HL-60 (cell line): ENCODE measurements at regions not wholly inside any gene's neighbourhood (a gene's known extent, or its start where the extent isn't known, plus 50 kb on each side); places are given as distances from the start of the nearest gene placed in this dataset.

Experiments
- GABPA ChIP-seq: IDR thresholded peaks from 2 replicates; pipeline ENCODE4 v1.6.1; 2012; ENCODE audit warnings: low read depth
- POLR2AphosphoS5 ChIP-seq: IDR thresholded peaks from 2 replicates; pipeline ENCODE4 v1.6.1; 2012; ENCODE audit warnings: low read depth
- SPI1 ChIP-seq: IDR thresholded peaks from 2 replicates; pipeline ENCODE4 v1.6.1; 2012; ENCODE audit warnings: low read depth, mild to moderate bottlenecking, borderline replicate concordance
- TF ChIP-seq, protein P1 (sequence below): IDR thresholded peaks from one replicate; pipeline ENCODE4 v1.5.1; 2011; ENCODE audit warnings: low read length, control low read depth, inconsistent platforms; ENCODE audit not compliant: insufficient read depth
- TF ChIP-seq, protein P2 (sequence below): IDR thresholded peaks from 2 replicates; pipeline ENCODE4 v1.6.1; 2012; ENCODE audit warnings: low read depth; ENCODE audit not compliant: insufficient replicate concordance

DNA sequence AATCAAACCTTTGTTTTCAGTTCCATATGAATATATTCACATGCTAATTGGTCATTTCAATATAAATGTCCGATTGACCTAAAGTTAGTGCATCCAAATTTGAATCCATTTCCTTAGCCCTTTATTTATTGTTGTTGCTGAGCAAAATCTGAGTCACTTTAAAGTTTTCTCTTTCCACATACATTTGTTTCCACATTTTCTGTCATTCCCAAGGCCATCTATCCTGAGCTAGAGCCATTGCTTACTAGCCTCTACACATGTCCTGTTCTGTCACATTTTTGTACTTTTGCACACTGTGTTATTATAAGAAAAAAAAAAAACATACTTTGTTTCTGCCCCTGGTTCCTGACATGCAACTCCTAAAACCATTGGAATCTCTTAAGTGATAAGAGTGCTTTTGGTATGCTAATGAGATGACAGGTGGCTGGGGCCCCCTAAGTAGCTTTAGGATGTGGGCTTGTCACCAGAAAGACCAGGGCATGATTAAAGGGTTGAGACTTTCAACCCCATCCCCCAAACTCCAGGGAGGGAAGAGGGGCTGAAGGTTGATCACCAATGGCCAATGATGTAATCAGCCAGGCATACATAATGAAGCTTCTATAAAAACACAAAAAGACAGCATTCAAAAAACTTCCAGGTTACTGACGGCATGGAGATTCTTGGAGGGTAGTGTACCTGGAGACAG lies 353.3 kb upstream of the MAGEB16 start:
- TF ChIP-seq POLR2AphosphoS5 = no peak
- TF ChIP-seq, protein P1, sequence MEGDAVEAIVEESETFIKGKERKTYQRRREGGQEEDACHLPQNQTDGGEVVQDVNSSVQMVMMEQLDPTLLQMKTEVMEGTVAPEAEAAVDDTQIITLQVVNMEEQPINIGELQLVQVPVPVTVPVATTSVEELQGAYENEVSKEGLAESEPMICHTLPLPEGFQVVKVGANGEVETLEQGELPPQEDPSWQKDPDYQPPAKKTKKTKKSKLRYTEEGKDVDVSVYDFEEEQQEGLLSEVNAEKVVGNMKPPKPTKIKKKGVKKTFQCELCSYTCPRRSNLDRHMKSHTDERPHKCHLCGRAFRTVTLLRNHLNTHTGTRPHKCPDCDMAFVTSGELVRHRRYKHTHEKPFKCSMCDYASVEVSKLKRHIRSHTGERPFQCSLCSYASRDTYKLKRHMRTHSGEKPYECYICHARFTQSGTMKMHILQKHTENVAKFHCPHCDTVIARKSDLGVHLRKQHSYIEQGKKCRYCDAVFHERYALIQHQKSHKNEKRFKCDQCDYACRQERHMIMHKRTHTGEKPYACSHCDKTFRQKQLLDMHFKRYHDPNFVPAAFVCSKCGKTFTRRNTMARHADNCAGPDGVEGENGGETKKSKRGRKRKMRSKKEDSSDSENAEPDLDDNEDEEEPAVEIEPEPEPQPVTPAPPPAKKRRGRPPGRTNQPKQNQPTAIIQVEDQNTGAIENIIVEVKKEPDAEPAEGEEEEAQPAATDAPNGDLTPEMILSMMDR = no peak
- TF ChIP-seq GABPA = no peak
- TF ChIP-seq, protein P2, sequence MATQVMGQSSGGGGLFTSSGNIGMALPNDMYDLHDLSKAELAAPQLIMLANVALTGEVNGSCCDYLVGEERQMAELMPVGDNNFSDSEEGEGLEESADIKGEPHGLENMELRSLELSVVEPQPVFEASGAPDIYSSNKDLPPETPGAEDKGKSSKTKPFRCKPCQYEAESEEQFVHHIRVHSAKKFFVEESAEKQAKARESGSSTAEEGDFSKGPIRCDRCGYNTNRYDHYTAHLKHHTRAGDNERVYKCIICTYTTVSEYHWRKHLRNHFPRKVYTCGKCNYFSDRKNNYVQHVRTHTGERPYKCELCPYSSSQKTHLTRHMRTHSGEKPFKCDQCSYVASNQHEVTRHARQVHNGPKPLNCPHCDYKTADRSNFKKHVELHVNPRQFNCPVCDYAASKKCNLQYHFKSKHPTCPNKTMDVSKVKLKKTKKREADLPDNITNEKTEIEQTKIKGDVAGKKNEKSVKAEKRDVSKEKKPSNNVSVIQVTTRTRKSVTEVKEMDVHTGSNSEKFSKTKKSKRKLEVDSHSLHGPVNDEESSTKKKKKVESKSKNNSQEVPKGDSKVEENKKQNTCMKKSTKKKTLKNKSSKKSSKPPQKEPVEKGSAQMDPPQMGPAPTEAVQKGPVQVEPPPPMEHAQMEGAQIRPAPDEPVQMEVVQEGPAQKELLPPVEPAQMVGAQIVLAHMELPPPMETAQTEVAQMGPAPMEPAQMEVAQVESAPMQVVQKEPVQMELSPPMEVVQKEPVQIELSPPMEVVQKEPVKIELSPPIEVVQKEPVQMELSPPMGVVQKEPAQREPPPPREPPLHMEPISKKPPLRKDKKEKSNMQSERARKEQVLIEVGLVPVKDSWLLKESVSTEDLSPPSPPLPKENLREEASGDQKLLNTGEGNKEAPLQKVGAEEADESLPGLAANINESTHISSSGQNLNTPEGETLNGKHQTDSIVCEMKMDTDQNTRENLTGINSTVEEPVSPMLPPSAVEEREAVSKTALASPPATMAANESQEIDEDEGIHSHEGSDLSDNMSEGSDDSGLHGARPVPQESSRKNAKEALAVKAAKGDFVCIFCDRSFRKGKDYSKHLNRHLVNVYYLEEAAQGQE = no peak
- no peak for TF ChIP-seq SPI1
